ENCODE measurements at regions not wholly inside any gene's neighbourhood (a gene's known extent, or its start where the extent isn't known, plus 50 kb on each side); places are given as distances from the start of the nearest gene placed in this dataset.

DNA sequence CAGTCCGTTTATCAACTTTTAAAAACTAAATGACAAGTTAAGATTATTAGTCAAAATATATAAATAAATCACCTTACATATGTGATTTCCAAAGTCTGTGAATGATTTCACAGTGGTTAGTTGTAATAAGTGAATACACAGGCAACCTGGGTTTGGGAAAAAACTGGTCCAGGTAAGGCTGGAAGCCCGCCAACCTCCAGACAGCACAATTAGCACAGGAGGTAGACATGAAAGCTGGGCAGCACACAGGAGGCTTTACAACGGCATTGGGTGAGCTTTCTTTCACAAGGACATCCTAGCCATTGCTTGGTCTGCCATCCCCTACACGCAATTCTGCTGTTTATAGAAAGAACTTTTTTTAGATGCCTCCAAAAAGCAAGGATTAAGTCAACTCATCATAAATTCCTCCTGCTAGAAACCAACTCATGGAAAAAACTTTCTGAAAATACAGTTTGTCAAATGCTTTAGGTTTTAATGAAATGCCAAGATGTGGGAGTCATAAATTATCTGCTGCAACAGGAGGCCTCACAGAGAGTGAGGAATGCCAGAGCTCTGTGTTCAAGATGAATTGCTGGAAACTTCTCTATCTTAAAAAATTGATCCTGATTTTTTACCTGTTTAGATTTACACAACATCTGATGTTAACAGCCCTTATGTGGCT, 346.8 kb upstream of the NFE2L3 start:
- H3K27ac ChIP-seq (replicated peaks) = no peak overlapping the region
- no peak for DNase-seq (ENCODE audit: low read depth in 1 of 2, low spot score in 1 of 2)
- H3K4me3 ChIP-seq (replicated peaks; ENCODE audit: insufficient read depth, low read length) = no peak overlapping the region
- TF ChIP-seq, protein P1, sequence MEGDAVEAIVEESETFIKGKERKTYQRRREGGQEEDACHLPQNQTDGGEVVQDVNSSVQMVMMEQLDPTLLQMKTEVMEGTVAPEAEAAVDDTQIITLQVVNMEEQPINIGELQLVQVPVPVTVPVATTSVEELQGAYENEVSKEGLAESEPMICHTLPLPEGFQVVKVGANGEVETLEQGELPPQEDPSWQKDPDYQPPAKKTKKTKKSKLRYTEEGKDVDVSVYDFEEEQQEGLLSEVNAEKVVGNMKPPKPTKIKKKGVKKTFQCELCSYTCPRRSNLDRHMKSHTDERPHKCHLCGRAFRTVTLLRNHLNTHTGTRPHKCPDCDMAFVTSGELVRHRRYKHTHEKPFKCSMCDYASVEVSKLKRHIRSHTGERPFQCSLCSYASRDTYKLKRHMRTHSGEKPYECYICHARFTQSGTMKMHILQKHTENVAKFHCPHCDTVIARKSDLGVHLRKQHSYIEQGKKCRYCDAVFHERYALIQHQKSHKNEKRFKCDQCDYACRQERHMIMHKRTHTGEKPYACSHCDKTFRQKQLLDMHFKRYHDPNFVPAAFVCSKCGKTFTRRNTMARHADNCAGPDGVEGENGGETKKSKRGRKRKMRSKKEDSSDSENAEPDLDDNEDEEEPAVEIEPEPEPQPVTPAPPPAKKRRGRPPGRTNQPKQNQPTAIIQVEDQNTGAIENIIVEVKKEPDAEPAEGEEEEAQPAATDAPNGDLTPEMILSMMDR (IDR thresholded peaks at IDR 0.05; ENCODE audit: insufficient read depth, low read length) = no peak
- TF ChIP-seq POLR2AphosphoS5 (IDR thresholded peaks at IDR 0.05; ENCODE audit: low read depth) = no peak
- TF ChIP-seq GABPA (IDR thresholded peaks at IDR 0.05; ENCODE audit: low read depth) = no peak
- TF ChIP-seq SPI1 (IDR thresholded peaks at IDR 0.05; ENCODE audit: borderline replicate concordance, low read depth) = no peak
- TF ChIP-seq, protein P2, sequence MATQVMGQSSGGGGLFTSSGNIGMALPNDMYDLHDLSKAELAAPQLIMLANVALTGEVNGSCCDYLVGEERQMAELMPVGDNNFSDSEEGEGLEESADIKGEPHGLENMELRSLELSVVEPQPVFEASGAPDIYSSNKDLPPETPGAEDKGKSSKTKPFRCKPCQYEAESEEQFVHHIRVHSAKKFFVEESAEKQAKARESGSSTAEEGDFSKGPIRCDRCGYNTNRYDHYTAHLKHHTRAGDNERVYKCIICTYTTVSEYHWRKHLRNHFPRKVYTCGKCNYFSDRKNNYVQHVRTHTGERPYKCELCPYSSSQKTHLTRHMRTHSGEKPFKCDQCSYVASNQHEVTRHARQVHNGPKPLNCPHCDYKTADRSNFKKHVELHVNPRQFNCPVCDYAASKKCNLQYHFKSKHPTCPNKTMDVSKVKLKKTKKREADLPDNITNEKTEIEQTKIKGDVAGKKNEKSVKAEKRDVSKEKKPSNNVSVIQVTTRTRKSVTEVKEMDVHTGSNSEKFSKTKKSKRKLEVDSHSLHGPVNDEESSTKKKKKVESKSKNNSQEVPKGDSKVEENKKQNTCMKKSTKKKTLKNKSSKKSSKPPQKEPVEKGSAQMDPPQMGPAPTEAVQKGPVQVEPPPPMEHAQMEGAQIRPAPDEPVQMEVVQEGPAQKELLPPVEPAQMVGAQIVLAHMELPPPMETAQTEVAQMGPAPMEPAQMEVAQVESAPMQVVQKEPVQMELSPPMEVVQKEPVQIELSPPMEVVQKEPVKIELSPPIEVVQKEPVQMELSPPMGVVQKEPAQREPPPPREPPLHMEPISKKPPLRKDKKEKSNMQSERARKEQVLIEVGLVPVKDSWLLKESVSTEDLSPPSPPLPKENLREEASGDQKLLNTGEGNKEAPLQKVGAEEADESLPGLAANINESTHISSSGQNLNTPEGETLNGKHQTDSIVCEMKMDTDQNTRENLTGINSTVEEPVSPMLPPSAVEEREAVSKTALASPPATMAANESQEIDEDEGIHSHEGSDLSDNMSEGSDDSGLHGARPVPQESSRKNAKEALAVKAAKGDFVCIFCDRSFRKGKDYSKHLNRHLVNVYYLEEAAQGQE (IDR thresholded peaks at IDR 0.05; ENCODE audit: insufficient replicate concordance, low read depth) = no peak
- peaks cover 2% of the 10 kb centered on the region for H3K27me3 ChIP-seq (ENCODE audit: insufficient read depth, poor library complexity, severe bottlenecking)

DNA sequence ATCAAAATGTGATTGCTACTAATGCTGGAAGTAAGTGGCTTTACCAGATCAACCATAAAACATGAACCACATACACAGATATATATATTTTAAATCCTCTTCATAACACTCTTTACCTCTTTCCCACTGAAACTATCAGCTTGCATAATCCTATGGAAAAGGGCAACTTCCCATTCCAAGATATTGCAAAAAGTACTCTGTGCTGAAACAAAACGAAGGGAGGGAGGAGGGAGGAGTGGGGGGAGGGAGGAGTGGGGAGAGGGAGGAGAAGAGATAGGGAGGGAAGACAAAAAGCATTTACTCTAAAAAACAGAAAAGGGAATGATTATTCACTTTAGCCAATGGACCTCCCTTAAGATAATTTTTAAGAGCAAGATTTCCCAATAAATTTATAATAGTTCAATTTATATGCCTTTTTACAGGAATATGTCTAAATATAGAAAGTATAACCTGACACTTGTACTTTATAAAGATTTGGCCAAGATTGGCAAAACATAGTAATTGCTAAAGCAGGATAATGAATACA, 344.8 kb upstream of the NFE2L3 start:
- no peak for DNase-seq (ENCODE audit: low read depth in 1 of 2, low spot score in 1 of 2)
- Histone ChIP-seq H3K4me3 (replicated peaks; ENCODE audit: insufficient read depth, low read length) (no peak overlapping the region), H3K27me3 (ENCODE audit: insufficient read depth, poor library complexity, severe bottlenecking) (peaks cover 2% of the 10 kb centered on the region), H3K27ac (replicated peaks) (no peak overlapping the region)
- TF ChIP-seq, protein P2 (IDR thresholded peaks at IDR 0.05; ENCODE audit: insufficient replicate concordance, low read depth) = no peak
- TF ChIP-seq GABPA (IDR thresholded peaks at IDR 0.05; ENCODE audit: low read depth) = no peak
- no peak for TF ChIP-seq POLR2AphosphoS5 (IDR thresholded peaks at IDR 0.05; ENCODE audit: low read depth)
- TF ChIP-seq, protein P1 (IDR thresholded peaks at IDR 0.05; ENCODE audit: insufficient read depth, low read length) = no peak
- no peak for TF ChIP-seq SPI1 (IDR thresholded peaks at IDR 0.05; ENCODE audit: borderline replicate concordance, low read depth)

DNA sequence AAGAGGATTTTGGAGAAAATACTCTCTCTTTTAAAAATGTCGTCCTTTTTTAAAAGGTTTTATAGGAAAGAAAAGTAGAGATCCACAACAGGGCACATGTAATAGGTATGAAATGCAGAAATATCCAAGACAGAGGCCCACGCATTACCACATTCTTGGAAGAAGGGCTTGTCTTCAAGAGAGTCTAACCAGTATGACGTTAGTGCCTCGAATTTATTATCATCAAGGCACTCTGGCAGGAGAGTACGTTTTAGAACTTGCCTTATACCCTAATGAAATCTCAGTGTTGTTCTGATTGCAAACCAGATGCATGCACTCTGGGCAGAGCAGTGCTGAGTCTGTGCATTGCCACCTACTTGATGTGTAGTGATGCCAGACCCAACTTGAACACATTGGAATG, 342.6 kb upstream of the NFE2L3 start:
- H3K4me3 ChIP-seq (replicated peaks; ENCODE audit: insufficient read depth, low read length) = no peak overlapping the region
- no peak for DNase-seq (ENCODE audit: low read depth in 1 of 2, low spot score in 1 of 2)
- TF ChIP-seq POLR2AphosphoS5 (IDR thresholded peaks at IDR 0.05; ENCODE audit: low read depth) (no peak), GABPA (IDR thresholded peaks at IDR 0.05; ENCODE audit: low read depth) (no peak), SPI1 (IDR thresholded peaks at IDR 0.05; ENCODE audit: borderline replicate concordance, low read depth) (no peak)
- TF ChIP-seq, protein P1 (IDR thresholded peaks at IDR 0.05; ENCODE audit: insufficient read depth, low read length) = no peak
- TF ChIP-seq, protein P2 (IDR thresholded peaks at IDR 0.05; ENCODE audit: insufficient replicate concordance, low read depth) = no peak
- H3K27me3 ChIP-seq (ENCODE audit: insufficient read depth, poor library complexity, severe bottlenecking) = no peaks in the 10 kb centered on the region
- H3K27ac ChIP-seq (replicated peaks) = no peak overlapping the region

Measured in HL-60 (cell line).